ENCODE measurements at regions not wholly inside any gene's neighbourhood (a gene's known extent, or its start where the extent isn't known, plus 50 kb on each side); places are given as distances from the start of the nearest gene placed in this dataset.
"Not testable (repeated sequence)": the region's sequence is repeated elsewhere in the genome, so short reads cannot be mapped to it uniquely, and the experiment has no call there.

DNA sequence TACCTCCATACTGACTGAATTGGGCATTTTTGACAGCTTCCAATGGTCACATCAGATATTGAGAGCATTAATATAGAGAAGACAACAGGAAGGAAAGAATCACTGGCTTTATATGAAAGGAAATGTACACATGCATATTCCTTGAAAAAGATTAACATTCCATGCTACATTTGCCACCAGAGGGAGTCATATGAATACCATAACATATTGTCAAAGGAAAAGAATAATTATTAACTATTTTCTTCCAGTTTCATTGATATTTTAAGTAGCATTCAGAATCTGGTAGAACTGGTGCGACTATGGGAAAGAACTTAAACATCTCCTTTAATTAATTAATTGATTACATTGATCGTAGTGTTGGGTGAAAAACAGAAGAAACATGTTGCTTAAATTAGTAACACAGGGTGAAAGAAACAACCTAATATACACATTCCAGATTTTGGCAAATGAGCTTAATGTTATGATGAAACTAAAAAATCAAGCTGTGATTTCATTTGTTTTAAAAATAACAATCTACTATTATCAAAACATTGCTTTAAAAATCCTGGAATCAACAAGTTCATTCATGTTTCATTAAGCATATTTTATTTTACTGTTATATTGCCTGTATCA, 71.5 kb downstream of the GPR85 start:
- Histone ChIP-seq H3K4me3 (ENCODE audit: low read depth, low read length) (no peak overlapping the region), H3K36me3 (ENCODE audit: control insufficient read depth in 2 of 2, insufficient read depth in 1 of 2, low read length in 2 of 2) (no peaks in the 10 kb centered on the region), H3K9me3 (ENCODE audit: control insufficient read depth, insufficient read depth, low read depth, low read length) (no peaks in the 10 kb centered on the region), H3K27ac (ENCODE audit: extremely low read depth, low read depth, low read length) (no peak overlapping the region), H3K4me1 (ENCODE audit: control insufficient read depth, insufficient read depth, low read length) (no peaks in the 10 kb centered on the region)
- TF ChIP-seq, protein P1, sequence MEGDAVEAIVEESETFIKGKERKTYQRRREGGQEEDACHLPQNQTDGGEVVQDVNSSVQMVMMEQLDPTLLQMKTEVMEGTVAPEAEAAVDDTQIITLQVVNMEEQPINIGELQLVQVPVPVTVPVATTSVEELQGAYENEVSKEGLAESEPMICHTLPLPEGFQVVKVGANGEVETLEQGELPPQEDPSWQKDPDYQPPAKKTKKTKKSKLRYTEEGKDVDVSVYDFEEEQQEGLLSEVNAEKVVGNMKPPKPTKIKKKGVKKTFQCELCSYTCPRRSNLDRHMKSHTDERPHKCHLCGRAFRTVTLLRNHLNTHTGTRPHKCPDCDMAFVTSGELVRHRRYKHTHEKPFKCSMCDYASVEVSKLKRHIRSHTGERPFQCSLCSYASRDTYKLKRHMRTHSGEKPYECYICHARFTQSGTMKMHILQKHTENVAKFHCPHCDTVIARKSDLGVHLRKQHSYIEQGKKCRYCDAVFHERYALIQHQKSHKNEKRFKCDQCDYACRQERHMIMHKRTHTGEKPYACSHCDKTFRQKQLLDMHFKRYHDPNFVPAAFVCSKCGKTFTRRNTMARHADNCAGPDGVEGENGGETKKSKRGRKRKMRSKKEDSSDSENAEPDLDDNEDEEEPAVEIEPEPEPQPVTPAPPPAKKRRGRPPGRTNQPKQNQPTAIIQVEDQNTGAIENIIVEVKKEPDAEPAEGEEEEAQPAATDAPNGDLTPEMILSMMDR (tag by site-specific recombination; IDR thresholded peaks at IDR 0.05) = 0 out of 2 replicates have a peak, but pooled peaks have one; percentile 17
- no peak for TF ChIP-seq ZNF274 (IDR thresholded peaks at IDR 0.05; ENCODE audit: low read length)
- no peak for TF ChIP-seq ZNF274 (tag by site-specific recombination; IDR thresholded peaks at IDR 0.05; ENCODE audit: borderline replicate concordance)
- TF ChIP-seq ZNF404 (tag by site-specific recombination; IDR thresholded peaks at IDR 0.05) = no peak
- TF ChIP-seq ZNF138 (tag by site-specific recombination; IDR thresholded peaks at IDR 0.05; ENCODE audit: borderline replicate concordance) = no peak
- peak; percentile 53 for TF ChIP-seq SCRT2 (tag by site-specific recombination; IDR thresholded peaks at IDR 0.05)
- no peak for TF ChIP-seq ZNF560 (tag by site-specific recombination; IDR thresholded peaks at IDR 0.05; ENCODE audit: borderline replicate concordance)
- TF ChIP-seq ZNF654 (tag by site-specific recombination; IDR thresholded peaks at IDR 0.05; ENCODE audit: low read depth) = peak; percentile 56
- TF ChIP-seq GLIS2 (tag by site-specific recombination; IDR thresholded peaks at IDR 0.05) = no peak
- CTCF ChIA-PET = interaction anchor here (0.6 to 1.0 kb wide), 7 partner anchors 16 to 959 kb away, joined by 3 to 4 read pairs (median 3); no protein-coding TSS in a partner anchor
- POLR2A ChIA-PET = no interaction called here

DNA sequence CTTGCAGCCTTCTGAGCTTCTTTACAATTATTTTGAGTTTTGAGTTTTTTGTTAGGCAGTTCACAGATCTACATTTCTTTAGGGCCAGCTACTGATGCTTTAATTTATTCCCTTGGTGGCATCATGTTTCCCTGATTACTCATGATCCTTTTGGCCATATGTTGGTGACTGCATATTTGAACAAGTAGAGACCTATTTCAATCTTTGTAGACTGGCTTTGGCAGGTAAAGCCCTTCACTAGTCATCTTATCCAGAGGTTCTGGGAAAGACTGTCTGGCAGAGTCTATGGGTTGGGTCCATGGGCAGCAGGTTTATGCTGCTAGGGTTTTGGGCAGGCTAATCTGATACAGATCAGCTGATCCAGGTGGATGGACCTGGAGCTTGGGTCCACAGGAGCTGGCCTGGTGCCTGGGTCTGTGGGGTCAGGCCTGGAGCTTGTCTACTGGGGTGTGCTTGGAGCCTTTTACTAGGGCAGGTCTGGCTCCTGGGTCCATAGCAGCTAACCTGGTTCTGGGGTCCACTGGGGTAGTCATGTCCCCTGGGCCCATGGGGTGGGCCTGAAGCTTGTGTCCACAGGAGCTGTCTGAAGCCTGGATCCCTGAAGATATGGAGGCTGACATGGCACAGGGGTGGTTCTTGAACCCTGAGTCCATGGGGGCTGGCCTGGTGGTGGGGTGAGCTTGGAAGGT, 72.7 kb downstream of the GPR85 start:
- POLR2A ChIA-PET = no interaction called here
- H3K27ac ChIP-seq (ENCODE audit: extremely low read depth, low read depth, low read length) = no peak overlapping the region
- H3K4me3 ChIP-seq (ENCODE audit: low read depth, low read length) = no peak overlapping the region
- CTCF ChIA-PET = interaction anchor here (0.7 to 1.7 kb wide), 3 partner anchors 275 to 464 kb away, joined by 3 to 4 read pairs (median 3); no protein-coding TSS in a partner anchor
- no peaks in the 10 kb centered on the region for H3K9me3 ChIP-seq (ENCODE audit: control insufficient read depth, insufficient read depth, low read depth, low read length)
- TF ChIP-seq ZNF830 (tag by site-specific recombination; IDR thresholded peaks at IDR 0.05; ENCODE audit: low read depth) (no peak), ZNF433 (tag by site-specific recombination; IDR thresholded peaks at IDR 0.05; ENCODE audit: low read depth) (no peak), ZNF558 (tag by site-specific recombination; IDR thresholded peaks at IDR 0.05) (no peak), ZSCAN16 (tag by site-specific recombination; IDR thresholded peaks at IDR 0.05) (no peak)
- H3K4me1 ChIP-seq (ENCODE audit: control insufficient read depth, insufficient read depth, low read length) = no peaks in the 10 kb centered on the region
- H3K36me3 ChIP-seq (ENCODE audit: control insufficient read depth in 2 of 2, insufficient read depth in 1 of 2, low read length in 2 of 2) = no peaks in the 10 kb centered on the region

DNA sequence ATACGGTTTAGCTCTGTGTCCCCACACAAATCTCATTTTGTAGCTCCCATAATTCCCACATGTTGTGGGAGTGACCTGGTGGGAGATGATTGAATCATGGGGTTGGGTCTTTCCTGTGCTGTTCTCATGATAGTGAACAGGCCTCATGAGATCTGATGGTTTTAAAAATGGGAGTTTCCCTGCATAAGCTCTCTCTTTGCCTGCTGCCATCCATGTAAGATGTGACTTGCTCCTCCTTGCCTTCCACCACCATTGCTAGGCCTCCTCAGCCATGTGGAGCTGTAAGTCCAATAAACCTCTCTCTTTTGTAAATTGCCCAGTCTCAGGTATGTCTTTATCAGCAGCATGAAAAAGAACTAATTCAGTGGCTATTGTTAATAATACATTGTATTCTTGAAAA, 73.8 kb downstream of the GPR85 start:
- TF ChIP-seq SETDB1 (IDR thresholded peaks at IDR 0.05; ENCODE audit: insufficient read length, low read length) = peak; percentile 15
- H3K9me3 ChIP-seq (ENCODE audit: control insufficient read depth, insufficient read depth, low read depth, low read length); H3K27ac ChIP-seq (ENCODE audit: extremely low read depth, low read depth, low read length); H3K4me1 ChIP-seq (ENCODE audit: control insufficient read depth, insufficient read depth, low read length); H3K4me3 ChIP-seq (ENCODE audit: low read depth, low read length); H3K36me3 ChIP-seq (ENCODE audit: control insufficient read depth in 2 of 2, insufficient read depth in 1 of 2, low read length in 2 of 2); POLR2A ChIA-PET: not testable (repeated sequence)
- CTCF ChIA-PET = interaction anchor here (1.2 to 1.7 kb wide), 2 partner anchors 146 to 277 kb away, joined by 4 read pairs; no protein-coding TSS in a partner anchor

DNA sequence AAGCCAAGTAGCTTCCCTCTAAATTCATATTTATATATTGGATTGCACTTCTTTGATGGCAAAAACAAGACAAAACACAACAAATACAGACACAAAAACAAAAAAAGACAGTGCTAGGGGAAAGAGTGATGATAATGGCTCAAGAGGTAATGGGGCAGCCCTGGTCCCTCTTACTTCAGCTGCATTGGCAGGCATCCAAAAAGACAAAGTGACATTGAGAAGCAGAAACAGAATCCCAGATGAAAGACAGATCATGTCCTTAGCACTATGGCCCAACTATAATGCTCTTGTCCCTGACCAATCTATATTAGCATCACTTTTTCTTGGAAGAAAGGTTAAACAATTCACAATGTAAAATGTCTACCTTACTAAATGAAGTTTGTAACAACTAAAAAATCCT, 76.2 kb downstream of the GPR85 start:
- POLR2A ChIA-PET = interaction anchor here (0.6 kb wide), 1 partner anchor 180 kb away, joined by 6 read pairs; no protein-coding TSS in a partner anchor
- no peaks in the 10 kb centered on the region for H3K36me3 ChIP-seq (ENCODE audit: control insufficient read depth in 2 of 2, insufficient read depth in 1 of 2, low read length in 2 of 2)
- no peaks in the 10 kb centered on the region for H3K9me3 ChIP-seq (ENCODE audit: control insufficient read depth, insufficient read depth, low read depth, low read length)
- no peak overlapping the region for H3K4me3 ChIP-seq (ENCODE audit: low read depth, low read length)
- CTCF ChIA-PET = no interaction called here
- no peaks in the 10 kb centered on the region for H3K4me1 ChIP-seq (ENCODE audit: control insufficient read depth, insufficient read depth, low read length)
- H3K27ac ChIP-seq (ENCODE audit: extremely low read depth, low read depth, low read length) = no peak overlapping the region
- TF ChIP-seq MYNN (tag by site-specific recombination; IDR thresholded peaks at IDR 0.05; ENCODE audit: borderline replicate concordance) (no peak), SP7 (tag by site-specific recombination; IDR thresholded peaks at IDR 0.05) (no peak), ZNF138 (tag by site-specific recombination; IDR thresholded peaks at IDR 0.05; ENCODE audit: borderline replicate concordance) (no peak), WT1 (tag by site-specific recombination; IDR thresholded peaks at IDR 0.05) (no peak), ZNF624 (tag by site-specific recombination; IDR thresholded peaks at IDR 0.05) (no peak), SP2 (tag by site-specific recombination; IDR thresholded peaks at IDR 0.05) (no peak), ZBTB48 (tag by site-specific recombination; IDR thresholded peaks at IDR 0.05) (no peak), HOXA7 (CRISPR knock-in tag; IDR thresholded peaks at IDR 0.05; ENCODE audit: borderline replicate concordance) (no peak), ZNF354C (tag by site-specific recombination; IDR thresholded peaks at IDR 0.05; ENCODE audit: borderline replicate concordance, low read depth) (no peak)
- TF ChIP-seq, protein P2, sequence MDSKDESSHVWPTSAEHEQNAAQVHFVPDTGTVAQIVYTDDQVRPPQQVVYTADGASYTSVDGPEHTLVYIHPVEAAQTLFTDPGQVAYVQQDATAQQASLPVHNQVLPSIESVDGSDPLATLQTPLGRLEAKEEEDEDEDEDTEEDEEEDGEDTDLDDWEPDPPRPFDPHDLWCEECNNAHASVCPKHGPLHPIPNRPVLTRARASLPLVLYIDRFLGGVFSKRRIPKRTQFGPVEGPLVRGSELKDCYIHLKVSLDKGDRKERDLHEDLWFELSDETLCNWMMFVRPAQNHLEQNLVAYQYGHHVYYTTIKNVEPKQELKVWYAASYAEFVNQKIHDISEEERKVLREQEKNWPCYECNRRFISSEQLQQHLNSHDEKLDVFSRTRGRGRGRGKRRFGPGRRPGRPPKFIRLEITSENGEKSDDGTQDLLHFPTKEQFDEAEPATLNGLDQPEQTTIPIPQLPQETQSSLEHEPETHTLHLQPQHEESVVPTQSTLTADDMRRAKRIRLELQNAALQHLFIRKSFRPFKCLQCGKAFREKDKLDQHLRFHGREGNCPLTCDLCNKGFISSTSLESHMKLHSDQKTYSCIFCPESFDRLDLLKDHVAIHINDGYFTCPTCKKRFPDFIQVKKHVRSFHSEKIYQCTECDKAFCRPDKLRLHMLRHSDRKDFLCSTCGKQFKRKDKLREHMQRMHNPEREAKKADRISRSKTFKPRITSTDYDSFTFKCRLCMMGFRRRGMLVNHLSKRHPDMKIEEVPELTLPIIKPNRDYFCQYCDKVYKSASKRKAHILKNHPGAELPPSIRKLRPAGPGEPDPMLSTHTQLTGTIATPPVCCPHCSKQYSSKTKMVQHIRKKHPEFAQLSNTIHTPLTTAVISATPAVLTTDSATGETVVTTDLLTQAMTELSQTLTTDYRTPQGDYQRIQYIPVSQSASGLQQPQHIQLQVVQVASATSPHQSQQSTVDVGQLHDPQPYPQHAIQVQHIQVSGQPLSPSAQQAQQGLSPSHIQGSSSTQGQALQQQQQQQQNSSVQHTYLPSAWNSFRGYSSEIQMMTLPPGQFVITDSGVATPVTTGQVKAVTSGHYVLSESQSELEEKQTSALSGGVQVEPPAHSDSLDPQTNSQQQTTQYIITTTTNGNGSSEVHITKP (tag by site-specific recombination; IDR thresholded peaks at IDR 0.05) = no peak
